ENCODE measurements at regions not wholly inside any gene's neighbourhood (a gene's known extent, or its start where the extent isn't known, plus 50 kb on each side); places are given as distances from the start of the nearest gene placed in this dataset.

DNA sequence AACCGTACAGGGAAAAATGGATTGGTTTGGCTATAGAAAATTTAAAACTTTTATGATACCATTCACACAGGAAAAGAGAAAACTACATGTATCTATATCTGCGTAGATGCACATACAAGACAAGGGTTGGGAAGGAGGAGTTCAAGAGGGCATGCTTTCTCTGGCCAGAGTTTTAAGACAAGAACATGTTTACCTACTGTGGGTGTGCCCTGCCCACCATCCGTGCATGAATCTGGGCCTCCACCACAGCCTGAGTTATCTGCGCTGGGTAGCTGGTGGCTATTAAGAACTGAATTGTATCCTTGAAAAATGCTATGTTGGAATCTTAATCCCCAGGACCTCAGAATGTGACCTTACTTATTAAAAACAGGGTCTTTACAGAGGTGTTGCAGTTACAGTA lies 151.6 kb downstream of the AASDH start:
- TF ChIP-seq, protein P1, sequence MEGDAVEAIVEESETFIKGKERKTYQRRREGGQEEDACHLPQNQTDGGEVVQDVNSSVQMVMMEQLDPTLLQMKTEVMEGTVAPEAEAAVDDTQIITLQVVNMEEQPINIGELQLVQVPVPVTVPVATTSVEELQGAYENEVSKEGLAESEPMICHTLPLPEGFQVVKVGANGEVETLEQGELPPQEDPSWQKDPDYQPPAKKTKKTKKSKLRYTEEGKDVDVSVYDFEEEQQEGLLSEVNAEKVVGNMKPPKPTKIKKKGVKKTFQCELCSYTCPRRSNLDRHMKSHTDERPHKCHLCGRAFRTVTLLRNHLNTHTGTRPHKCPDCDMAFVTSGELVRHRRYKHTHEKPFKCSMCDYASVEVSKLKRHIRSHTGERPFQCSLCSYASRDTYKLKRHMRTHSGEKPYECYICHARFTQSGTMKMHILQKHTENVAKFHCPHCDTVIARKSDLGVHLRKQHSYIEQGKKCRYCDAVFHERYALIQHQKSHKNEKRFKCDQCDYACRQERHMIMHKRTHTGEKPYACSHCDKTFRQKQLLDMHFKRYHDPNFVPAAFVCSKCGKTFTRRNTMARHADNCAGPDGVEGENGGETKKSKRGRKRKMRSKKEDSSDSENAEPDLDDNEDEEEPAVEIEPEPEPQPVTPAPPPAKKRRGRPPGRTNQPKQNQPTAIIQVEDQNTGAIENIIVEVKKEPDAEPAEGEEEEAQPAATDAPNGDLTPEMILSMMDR (IDR thresholded peaks at IDR 0.05), result no peak
- no peak for TF ChIP-seq POLR2AphosphoS5 (IDR thresholded peaks at IDR 0.05)
